ENCODE measurements at regions not wholly inside any gene's neighbourhood (a gene's known extent, or its start where the extent isn't known, plus 50 kb on each side); places are given as distances from the start of the nearest gene placed in this dataset.

DNA sequence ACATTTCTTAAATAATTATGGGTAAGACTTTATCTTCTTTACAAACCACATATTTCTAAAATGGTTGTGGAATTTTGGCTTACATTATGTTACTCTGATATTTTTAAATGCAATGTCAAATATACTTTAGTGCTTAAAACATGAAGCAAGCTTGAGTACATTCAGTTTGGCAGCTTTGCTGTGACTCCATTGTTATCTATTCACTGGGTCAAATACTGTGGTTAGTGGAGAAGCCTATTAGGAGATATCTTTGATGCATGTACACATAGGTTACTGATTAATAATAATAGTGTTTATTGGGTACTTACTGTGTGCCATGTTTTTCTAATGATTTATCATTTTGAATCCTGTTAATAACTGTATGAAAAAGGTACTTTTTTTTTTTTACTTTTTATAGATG, 520.4 kb upstream of the B3GALT2 start:
- ChIA-PET POLR2A (interaction anchor here (0.6 to 1.5 kb wide), 3 partner anchors 13 to 48 kb away, joined by 3 to 7 read pairs (median 4); no protein-coding TSS in a partner anchor), CTCF (interaction anchor here (0.6 to 0.7 kb wide), 2 partner anchors 523 to 525 kb away, joined by 3 to 4 read pairs; no protein-coding TSS in a partner anchor)
- intact Hi-C loops (cut with micrococcal nuclease), result no loop called here
- BruUV-seq (replicated peaks), result no TSS peak
- Mint-ChIP-seq H3K9me3 (ENCODE audit: unreplicated experiment) (no peaks in the 10 kb centered on the region), H3K36me3 (ENCODE audit: insufficient read depth, unreplicated experiment) (no peaks in the 10 kb centered on the region), H3K4me3 (ENCODE audit: unreplicated experiment) (no peak overlapping the region), H3K4me1 (ENCODE audit: insufficient read depth, unreplicated experiment) (peaks cover 30% of the 10 kb centered on the region), H3K27ac (ENCODE audit: low read depth, unreplicated experiment) (no peak overlapping the region), H3K27me3 (ENCODE audit: insufficient read depth, unreplicated experiment) (no peaks in the 10 kb centered on the region)
- DNase-seq (ENCODE audit: unreplicated experiment), result no peak
- TF ChIP-seq, protein P1, sequence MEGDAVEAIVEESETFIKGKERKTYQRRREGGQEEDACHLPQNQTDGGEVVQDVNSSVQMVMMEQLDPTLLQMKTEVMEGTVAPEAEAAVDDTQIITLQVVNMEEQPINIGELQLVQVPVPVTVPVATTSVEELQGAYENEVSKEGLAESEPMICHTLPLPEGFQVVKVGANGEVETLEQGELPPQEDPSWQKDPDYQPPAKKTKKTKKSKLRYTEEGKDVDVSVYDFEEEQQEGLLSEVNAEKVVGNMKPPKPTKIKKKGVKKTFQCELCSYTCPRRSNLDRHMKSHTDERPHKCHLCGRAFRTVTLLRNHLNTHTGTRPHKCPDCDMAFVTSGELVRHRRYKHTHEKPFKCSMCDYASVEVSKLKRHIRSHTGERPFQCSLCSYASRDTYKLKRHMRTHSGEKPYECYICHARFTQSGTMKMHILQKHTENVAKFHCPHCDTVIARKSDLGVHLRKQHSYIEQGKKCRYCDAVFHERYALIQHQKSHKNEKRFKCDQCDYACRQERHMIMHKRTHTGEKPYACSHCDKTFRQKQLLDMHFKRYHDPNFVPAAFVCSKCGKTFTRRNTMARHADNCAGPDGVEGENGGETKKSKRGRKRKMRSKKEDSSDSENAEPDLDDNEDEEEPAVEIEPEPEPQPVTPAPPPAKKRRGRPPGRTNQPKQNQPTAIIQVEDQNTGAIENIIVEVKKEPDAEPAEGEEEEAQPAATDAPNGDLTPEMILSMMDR (IDR thresholded peaks at IDR 0.05; ENCODE audit: unreplicated experiment), result no peak

DNA sequence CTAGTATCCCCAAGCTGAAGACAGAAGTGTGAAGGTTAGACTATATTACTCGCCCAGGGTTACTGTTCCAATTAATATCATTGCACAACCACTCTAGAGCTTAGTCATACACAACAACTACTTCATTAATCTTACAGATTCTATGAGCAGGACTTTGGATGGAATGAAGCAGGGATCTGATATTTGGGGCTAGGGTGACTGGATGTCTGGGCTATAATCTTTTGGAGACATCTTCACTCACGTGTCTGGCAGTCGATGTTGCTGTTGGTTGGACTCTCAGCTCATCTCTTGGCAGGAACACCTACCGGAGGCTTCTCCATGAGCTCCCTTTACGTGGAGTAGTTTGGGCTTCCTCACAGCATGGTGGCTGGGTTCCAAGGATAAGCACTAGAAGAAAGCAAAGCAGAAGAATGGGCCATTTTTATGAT, 519.2 kb upstream of the B3GALT2 start:
- ChIA-PET POLR2A (interaction anchor here (0.6 to 1.6 kb wide), 8 partner anchors 24 to 1377 kb away, joined by 3 to 7 read pairs (median 3); no protein-coding TSS in a partner anchor), CTCF (interaction anchor here (0.5 to 0.9 kb wide), 4 partner anchors 116 to 684 kb away, joined by 3 to 5 read pairs (median 3); no protein-coding TSS in a partner anchor)
- intact Hi-C loops (cut with micrococcal nuclease), result no loop called here
- peak overlapping the region; percentile 25 for H3K27ac Mint-ChIP-seq (ENCODE audit: low read depth, unreplicated experiment)
- peak; percentile 72 for DNase-seq (ENCODE audit: unreplicated experiment)
- no TSS peak for BruUV-seq (replicated peaks)
- no peaks in the 10 kb centered on the region for H3K36me3 Mint-ChIP-seq (ENCODE audit: insufficient read depth, unreplicated experiment)
- H3K27me3 Mint-ChIP-seq (ENCODE audit: insufficient read depth, unreplicated experiment), result no peaks in the 10 kb centered on the region
- TF ChIP-seq, protein P1 (IDR thresholded peaks at IDR 0.05; ENCODE audit: unreplicated experiment), result no peak
- peaks cover 35% of the 10 kb centered on the region for H3K4me1 Mint-ChIP-seq (ENCODE audit: insufficient read depth, unreplicated experiment)
- H3K9me3 Mint-ChIP-seq (ENCODE audit: unreplicated experiment), result no peaks in the 10 kb centered on the region
- H3K4me3 Mint-ChIP-seq (ENCODE audit: unreplicated experiment), result no peak overlapping the region

DNA sequence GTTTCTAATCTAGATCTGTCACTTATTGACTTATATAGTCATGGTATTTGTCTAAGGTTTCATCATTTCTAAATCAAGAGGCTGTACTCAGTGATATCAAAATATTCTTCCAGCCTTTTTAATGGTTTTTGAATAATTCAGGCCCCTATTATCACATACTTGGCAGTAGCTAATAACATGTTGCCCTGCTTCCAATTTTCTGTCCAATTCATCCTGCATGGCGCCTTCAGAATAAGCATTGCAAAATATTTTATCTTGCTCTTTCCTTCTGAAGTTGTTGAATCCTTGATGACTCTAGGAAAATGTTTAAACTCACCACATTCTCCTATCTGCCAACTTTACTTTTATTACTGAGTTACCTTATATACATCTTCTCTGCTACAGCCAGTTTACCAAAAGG, 517.2 kb upstream of the B3GALT2 start:
- H3K4me3 Mint-ChIP-seq (ENCODE audit: unreplicated experiment), result no peak overlapping the region
- intact Hi-C loops (cut with micrococcal nuclease), result no loop called here
- no peaks in the 10 kb centered on the region for H3K9me3 Mint-ChIP-seq (ENCODE audit: unreplicated experiment)
- no TSS peak for BruUV-seq (replicated peaks)
- POLR2A ChIA-PET, result interaction anchor here (1.1 kb wide), 1 partner anchor 49 kb away, joined by 3 read pairs; no protein-coding TSS in a partner anchor
- TF ChIP-seq, protein P1 (IDR thresholded peaks at IDR 0.05; ENCODE audit: unreplicated experiment), result no peak
- CTCF ChIA-PET, result no interaction called here
- DNase-seq (ENCODE audit: unreplicated experiment), result no peak
- peaks cover 28% of the 10 kb centered on the region for H3K4me1 Mint-ChIP-seq (ENCODE audit: insufficient read depth, unreplicated experiment)
- no peak overlapping the region for H3K27ac Mint-ChIP-seq (ENCODE audit: low read depth, unreplicated experiment)
- H3K36me3 Mint-ChIP-seq (ENCODE audit: insufficient read depth, unreplicated experiment), result no peaks in the 10 kb centered on the region
- no peaks in the 10 kb centered on the region for H3K27me3 Mint-ChIP-seq (ENCODE audit: insufficient read depth, unreplicated experiment)

DNA sequence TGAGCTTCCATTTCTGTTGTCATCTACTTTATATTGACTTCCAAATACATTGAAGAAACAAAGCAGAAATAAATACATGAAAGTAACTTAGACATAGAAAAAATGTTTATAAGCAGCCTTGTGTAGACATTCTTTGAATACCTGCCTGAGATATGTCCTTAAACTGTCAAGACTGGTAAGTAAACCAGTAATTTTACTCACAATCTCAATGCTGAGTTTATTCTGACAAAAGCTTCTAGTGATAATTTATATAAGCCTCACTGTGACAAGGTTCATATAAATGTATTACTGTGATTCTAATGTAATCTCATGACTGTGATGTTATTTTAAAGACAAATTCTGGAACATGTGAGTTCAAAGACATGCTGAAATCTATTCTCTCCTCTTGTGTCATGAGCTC, 516.7 kb upstream of the B3GALT2 start:
- no peak for DNase-seq (ENCODE audit: unreplicated experiment)
- Mint-ChIP-seq H3K36me3 (ENCODE audit: insufficient read depth, unreplicated experiment) (no peaks in the 10 kb centered on the region), H3K4me1 (ENCODE audit: insufficient read depth, unreplicated experiment) (peaks cover 25% of the 10 kb centered on the region), H3K27ac (ENCODE audit: low read depth, unreplicated experiment) (no peak overlapping the region), H3K27me3 (ENCODE audit: insufficient read depth, unreplicated experiment) (no peaks in the 10 kb centered on the region), H3K9me3 (ENCODE audit: unreplicated experiment) (no peaks in the 10 kb centered on the region), H3K4me3 (ENCODE audit: unreplicated experiment) (no peak overlapping the region)
- intact Hi-C loops (cut with micrococcal nuclease), result no loop called here
- BruUV-seq (replicated peaks), result no TSS peak
- TF ChIP-seq, protein P1 (IDR thresholded peaks at IDR 0.05; ENCODE audit: unreplicated experiment), result no peak
- ChIA-PET CTCF (interaction anchor here (0.5 to 0.6 kb wide), 2 partner anchors 64 to 430 kb away, joined by 3 read pairs; no protein-coding TSS in a partner anchor), POLR2A (interaction anchor here (0.7 to 1.1 kb wide), 2 partner anchors 10 to 48 kb away, joined by 3 read pairs; no protein-coding TSS in a partner anchor)
